G401.6 (cell line): ENCODE measurements at regions not wholly inside any gene's neighbourhood (a gene's known extent, or its start where the extent isn't known, plus 50 kb on each side); places are given as distances from the start of the nearest gene placed in this dataset.

Source experiments
- FAIRE-seq: peaks from 2 replicates; lab custom pipeline; 2012; peaks lifted over from hg19 to GRCh38; lab: Jason Lieb, UNC

- FAIRE-seq = no peak
Measured at GRCh38 chr11:28879869-28880268, 771.7 kb downstream of the METTL15 start.

- no peak for FAIRE-seq
Measured at GRCh38 chr11:28878025-28878424, 769.8 kb downstream of the METTL15 start.

- FAIRE-seq = no peak
Measured at GRCh38 chr11:28877340-28877739, 769.2 kb downstream of the METTL15 start.

- FAIRE-seq = peak; percentile 44
Measured at GRCh38 chr11:28874706-28875105, 766.5 kb downstream of the METTL15 start.

DNA sequence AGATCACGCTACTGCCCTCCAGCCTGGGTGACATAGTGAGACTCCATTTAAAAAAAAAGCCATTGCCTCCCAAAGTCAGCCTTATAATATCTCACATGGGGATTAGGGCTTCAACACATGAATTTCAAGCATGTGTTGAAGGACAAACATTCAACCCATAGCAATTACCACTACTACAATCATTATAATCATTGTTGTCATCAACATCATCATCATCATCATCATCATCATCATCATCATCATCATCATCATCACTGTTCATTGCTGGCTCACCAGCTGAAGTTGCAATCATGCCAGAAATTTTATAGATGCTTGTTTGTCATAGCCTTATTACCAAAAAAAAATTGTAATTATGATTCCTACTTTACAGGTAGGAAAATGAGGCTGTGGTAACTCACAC lies 762.9 kb downstream of the METTL15 start:
- no peak for FAIRE-seq

DNA sequence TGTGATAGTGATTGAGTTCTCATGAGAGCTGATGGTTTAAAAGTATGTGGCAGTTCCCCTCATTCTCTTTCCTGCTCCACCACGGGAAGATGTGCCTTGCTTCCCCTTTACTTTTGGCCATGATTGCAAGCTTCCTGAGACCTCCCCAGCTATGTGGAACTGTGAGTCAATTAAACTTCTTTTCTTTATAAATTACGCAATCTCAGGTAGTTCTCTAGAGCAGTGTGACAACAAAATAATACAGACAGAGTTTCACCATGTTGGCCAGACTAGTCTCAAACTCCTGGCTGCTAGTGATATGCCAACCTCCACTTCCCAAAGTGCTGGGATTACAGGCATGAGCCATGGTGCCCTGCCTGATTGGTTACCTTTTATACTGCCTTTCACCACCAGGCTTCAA lies 755.2 kb downstream of the METTL15 start:
- no peak for FAIRE-seq

DNA sequence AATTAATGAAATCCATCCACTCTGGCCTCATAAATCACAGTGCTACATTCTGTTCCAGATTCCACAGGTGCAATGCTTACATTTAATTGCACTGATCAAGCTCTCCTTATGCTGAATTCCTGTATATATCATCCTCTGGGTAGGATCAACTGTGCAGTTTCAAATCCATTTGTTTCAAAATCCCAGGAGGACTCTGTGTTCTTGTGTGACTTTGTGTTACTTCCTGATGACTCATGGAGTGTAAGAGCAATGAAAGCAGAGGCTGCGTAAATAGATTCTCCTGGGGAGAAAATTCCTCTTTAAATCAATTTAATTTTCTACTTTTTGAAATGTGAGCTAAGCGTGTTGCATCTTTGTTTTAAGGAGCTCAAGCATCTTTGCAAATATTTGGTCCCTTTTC lies 752.7 kb downstream of the METTL15 start:
- FAIRE-seq = no peak

DNA sequence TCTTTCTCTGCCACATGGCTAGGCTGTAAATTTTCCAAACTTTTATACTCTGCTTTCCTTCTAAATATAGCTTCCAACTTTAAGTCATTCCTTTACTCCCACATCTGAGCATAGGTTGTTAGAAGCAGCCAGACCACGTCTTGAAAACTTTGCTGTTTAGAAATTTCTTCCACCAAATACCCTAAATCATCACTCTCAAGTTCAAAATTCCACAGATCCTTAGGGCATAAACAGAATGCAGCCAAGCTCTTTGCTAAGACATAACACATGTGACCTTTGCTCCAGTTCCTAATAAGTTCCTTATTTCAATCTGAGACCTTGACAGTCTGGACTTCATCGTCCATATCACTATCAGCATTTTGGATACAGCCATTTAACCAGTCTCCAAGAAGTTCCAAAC lies 749.9 kb downstream of the METTL15 start:
- no peak for FAIRE-seq

DNA sequence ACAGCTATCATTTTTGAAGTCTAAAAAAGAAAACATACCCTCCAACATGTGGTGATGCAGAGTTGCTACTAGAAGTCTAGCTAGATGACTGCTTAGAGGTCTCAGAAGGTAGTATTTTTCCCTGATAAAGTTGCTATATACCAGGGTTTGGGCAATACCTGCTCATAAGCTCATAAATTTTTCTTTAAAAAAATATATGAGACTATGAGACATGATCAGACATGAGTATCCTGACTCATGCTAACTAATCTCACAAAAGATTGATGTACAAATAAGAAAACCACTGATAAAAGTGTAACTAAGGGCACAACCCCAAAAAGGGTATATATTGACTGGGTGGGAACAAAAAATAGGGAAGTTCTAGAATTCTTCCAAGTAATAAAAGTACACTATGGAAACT lies 740.9 kb downstream of the METTL15 start:
- FAIRE-seq = no peak

- no peak for FAIRE-seq
Measured at GRCh38 chr11:28842716-28843115, 734.5 kb downstream of the METTL15 start.

DNA sequence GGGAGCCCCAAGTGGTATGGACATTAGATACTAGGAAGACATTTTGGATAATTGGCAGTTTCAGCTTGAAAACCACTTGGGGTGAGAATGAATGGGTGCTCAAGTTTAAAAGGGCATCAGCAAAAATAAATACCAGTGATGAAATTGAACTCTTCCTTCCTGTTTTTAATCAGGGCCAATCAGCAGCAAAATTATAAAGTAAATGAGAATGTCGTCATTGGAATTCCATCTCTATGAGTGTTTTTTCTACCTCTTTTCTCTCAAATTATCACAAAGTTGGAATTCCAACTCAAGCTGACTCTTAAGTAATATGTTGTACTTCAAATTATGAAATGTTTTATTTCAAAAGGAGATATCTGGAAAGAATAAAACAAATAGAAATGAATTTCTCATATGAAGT lies 730.6 kb downstream of the METTL15 start:
- no peak for FAIRE-seq

DNA sequence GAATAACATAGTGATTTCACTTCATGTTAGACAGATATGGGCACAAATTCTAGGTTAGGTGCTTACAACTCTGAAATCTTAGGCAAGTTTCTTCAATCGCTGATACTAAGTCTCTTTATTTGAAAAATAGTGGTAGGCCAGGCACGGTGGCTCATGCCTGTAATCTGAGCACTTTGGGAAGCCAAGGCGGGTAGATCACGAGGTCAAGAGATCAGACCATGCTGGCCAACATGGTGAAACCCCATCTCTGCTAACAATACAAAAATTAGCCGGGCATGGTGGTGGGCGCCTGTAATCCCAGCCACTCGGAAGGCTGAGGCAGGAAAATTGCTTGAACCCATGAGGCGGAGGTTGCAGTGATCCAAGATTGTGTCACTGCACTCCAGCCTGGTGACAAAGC lies 729.4 kb downstream of the METTL15 start:
- no peak for FAIRE-seq

DNA sequence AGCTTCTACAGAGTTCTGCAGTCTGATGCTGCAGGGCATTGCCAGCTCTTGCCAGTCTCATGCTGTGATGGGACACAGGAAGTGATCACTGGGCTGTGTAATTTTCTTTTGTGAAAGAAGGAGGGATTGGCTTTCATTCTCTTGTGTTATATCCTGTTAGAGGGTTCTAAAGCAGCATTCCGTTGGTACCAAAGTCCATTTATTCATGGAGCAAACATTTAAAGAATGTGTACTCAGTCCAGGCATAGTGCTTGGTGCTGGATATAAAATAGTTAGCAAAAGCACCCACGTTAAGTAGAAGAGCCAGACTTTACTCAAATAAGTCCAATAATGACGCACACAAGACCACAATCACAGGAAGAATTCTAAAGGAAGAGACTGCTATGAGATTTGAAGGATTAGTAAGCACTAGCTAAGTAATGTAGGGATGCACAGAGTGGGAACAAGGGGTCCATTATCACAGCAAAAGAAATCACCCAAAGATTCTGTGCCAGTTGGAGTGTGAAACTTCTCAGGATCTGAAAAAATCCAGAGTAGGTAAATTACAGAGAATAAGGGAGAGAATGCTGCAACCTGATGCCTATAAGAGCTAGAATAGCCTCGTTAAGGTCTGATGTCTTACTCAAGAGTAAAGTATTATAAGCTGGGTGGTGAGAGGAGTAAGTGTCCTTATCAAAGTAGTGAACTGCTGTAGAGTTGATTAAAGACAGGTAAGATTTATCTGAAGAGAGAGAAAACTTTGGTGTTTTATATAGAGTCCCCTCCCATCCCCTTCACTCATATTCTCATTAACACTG lies 728.3 kb downstream of the METTL15 start:
- no peak for FAIRE-seq

DNA sequence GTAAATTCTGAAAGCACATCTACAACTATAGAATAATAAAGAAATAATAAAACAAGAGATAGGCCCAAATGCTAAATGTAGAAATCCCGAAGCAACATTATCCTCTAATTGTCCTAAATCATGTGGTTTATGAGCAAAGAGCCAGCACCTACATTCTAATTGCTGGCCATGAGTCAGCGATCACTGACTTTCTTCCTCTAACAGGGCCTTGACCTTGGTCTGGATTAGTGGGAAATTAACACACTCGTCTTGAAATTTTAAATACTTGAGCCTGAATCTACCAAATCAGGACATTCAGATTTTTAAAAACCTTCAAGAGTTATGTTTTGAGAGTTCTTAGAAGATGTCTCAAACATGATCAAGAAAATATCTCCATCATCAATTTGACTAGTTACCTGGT lies 727.6 kb downstream of the METTL15 start:
- no peak for FAIRE-seq

DNA sequence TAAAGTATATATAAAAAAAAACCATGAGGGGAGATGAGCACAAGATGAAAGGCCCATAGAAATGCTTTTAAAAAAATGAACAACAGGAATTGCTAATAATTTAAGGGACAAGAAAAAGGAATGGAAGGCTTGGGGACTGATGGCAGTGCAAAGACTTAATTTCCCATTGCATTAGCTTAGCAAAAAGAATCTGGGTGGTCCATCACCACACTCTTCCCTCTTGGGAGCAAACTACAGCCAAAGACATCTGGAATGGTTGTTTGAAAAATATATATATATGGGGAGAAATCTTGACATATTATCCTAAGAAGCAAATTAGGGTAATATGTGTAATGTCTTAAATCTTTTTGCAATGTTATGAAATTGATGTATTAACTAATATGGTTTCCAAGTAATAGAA lies 727.1 kb downstream of the METTL15 start:
- FAIRE-seq = no peak

DNA sequence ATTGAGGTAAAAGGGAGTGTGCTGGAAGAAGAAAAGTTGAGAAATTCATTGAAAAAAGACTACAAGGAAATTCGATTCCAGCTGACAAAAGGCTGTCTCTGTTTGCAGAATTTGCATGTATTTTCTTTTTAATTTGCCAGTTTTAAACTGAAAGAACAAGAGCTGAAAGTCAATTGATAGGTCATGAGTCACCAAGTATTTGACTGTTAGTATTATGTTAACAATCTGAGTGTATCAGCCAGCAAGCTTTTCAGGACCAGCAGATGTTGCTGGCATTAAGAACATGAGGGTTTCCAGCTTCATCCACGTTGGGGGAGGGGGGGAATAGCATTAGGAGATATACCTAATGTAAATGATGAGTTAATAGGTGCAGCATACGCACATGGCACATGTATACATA lies 726.7 kb downstream of the METTL15 start:
- no peak for FAIRE-seq

GRCh38 chr11:28833670-28834069 lies 725.5 kb downstream of the METTL15 start:
- FAIRE-seq = no peak

GRCh38 chr11:28833169-28833568 lies 725.0 kb downstream of the METTL15 start:
- FAIRE-seq = no peak

DNA sequence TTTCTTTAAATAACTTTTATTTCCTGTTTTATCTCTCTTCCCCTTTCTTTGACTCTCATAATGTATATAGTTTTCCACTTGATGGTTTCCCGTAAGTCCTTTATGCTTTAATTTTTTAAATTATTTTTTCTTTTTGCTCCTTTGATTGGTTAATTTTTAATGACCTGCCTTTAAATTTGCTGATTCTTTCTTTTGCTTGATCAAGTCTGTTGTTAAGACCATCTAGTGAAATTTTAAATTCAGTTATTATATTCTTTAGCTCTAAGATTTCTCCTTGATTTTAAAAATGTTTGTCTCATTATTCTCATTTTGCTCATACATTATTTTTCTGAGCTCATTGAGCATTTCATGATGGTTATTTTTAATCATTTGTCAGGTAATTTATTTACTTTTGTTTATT lies 718.6 kb downstream of the METTL15 start:
- no peak for FAIRE-seq

DNA sequence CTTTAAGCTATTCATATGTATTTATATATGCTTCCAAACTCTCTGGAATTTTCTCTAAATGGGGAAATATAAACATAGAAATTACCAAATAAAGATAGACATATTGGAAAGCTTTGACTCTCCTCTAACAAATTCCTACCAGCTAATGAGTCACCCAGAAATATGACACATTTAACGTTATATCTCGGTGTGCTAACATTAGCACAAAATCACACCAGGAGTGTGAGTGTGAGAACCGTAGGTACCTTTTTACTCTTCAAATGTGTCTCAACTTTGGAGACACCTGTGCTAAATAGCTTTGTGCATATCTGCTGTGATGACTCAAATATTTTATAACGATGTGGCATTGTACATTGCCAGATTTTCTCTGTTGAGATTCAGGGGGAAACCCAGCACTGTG lies 714.4 kb downstream of the METTL15 start:
- no peak for FAIRE-seq

GRCh38 chr11:28820296-28820989 lies 712.3 kb downstream of the METTL15 start:
- FAIRE-seq = no peak

- FAIRE-seq = no peak
Measured at GRCh38 chr11:28819741-28820140, 711.6 kb downstream of the METTL15 start.

DNA sequence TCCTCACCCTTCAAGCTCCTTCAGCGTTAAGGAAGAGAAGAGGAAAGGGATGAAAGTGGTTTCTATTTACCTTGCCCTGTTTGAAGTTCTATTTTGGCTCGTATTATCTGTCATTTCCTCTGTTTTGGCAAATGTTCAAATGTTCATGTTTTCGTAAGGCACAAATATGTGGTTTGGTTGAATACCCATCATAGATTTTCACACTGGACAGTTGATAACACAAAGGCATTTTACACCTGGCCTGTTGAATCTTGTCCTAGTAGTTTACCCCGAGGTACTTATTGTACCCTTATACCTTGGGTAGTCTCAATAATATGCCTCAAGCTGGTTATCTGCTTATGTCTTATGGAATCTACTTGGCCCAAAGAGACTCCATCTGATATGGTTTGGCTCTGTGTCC lies 706.9 kb downstream of the METTL15 start:
- FAIRE-seq = no peak

DNA sequence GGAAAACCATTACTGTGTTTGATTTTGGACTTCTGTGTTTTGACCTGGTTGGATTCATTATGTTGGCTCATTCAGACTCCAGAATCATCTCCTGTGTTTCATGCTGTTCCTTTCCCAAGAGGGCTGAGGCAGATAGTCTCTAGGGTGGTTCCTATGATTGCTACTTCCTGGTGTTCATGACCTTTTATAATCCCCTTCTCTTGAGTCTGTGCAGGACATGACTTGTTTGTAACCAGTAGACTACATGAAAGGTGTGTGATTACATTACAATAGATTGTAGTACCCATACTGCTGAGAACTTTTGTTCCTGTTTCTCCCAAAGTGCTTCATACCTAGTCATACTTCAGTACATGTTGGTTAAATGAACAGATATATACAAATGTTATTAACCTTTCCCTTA lies 700.6 kb downstream of the METTL15 start:
- FAIRE-seq = no peak
